H9 (cell line): ENCODE measurements at regions not wholly inside any gene's neighbourhood (a gene's known extent, or its start where the extent isn't known, plus 50 kb on each side); places are given as distances from the start of the nearest gene placed in this dataset.
"Not testable (repeated sequence)": the region's sequence is repeated elsewhere in the genome, so short reads cannot be mapped to it uniquely, and the experiment has no call there.

Source experiments
- DNase-seq: peaks from one replicate; pipeline ENCODE4 v3.0.0-alpha.2; 2017
- H2AFZ ChIP-seq: one replicate; pipeline ENCODE4 v1.6.1; 2013; ENCODE audit warnings: mild to moderate bottlenecking, low read length, control low read depth, moderate library complexity
- H2AK5ac ChIP-seq: 2 replicates; pipeline ENCODE4 v1.6.1; 2013; ENCODE audit warnings: low read length, control low read depth, mixed read lengths; ENCODE audit not compliant: insufficient read length
- H2BK120ac ChIP-seq: one replicate; pipeline ENCODE4 v1.6.1; 2013; ENCODE audit warnings: low read depth, mild to moderate bottlenecking, low read length, control low read depth, inconsistent platforms; ENCODE audit not compliant: poor library complexity, severe bottlenecking
- H2BK12ac ChIP-seq: 2 replicates; pipeline ENCODE4 v1.6.1; 2013; ENCODE audit warnings: low read length, control low read depth, mixed read lengths, low read depth; ENCODE audit not compliant: insufficient read length
- H2BK15ac ChIP-seq: 2 replicates; pipeline ENCODE4 v1.6.1; 2013; ENCODE audit warnings: low read depth, low read length, control low read depth
- H2BK20ac ChIP-seq: one replicate; pipeline ENCODE4 v1.6.1; 2013; ENCODE audit warnings: low read depth, mild to moderate bottlenecking, low read length, control low read depth, inconsistent platforms; ENCODE audit not compliant: poor library complexity, severe bottlenecking
- H2BK5ac ChIP-seq: 2 replicates; pipeline ENCODE4 v1.6.1; 2013; ENCODE audit warnings: low read length, control low read depth, mixed read lengths; ENCODE audit not compliant: insufficient read length
- H3K14ac ChIP-seq: 2 replicates; pipeline ENCODE4 v1.6.1; 2013; ENCODE audit warnings: low read length, control low read depth; ENCODE audit not compliant: insufficient read depth
- H3K18ac ChIP-seq: 2 replicates; pipeline ENCODE4 v1.6.1; 2013; ENCODE audit warnings: low read depth, mild to moderate bottlenecking, mixed read lengths, low read length, control low read depth; ENCODE audit not compliant: insufficient read length
- H3K23ac ChIP-seq: 2 replicates; pipeline ENCODE4 v1.6.1; 2013; ENCODE audit warnings: low read length, control low read depth, mixed read lengths, low read depth; ENCODE audit not compliant: insufficient read length
- H3K23me2 ChIP-seq: 2 replicates; pipeline ENCODE4 v1.6.1; 2013; ENCODE audit warnings: low read depth, mild to moderate bottlenecking, mixed read lengths, low read length, control low read depth; ENCODE audit not compliant: insufficient read length, poor library complexity, severe bottlenecking
- H3K27ac ChIP-seq: 2 replicates; pipeline ENCODE4 v1.5.1; 2013; ENCODE audit warnings: low read length, control low read depth, mixed read lengths, low read depth; ENCODE audit not compliant: insufficient read length
- H3K27me3 ChIP-seq: 2 replicates; pipeline ENCODE4 v1.6.1; 2013; ENCODE audit warnings: low read length, control low read depth, inconsistent platforms; ENCODE audit not compliant: insufficient read depth
- H3K4ac ChIP-seq: 2 replicates; pipeline ENCODE4 v1.6.1; 2013; ENCODE audit warnings: low read depth, mild to moderate bottlenecking, control low read depth, inconsistent platforms, low read length, moderate library complexity
- H3K4me1 ChIP-seq: 2 replicates; pipeline ENCODE4 v1.6.1; 2013; ENCODE audit warnings: low read length, control low read depth, inconsistent platforms; ENCODE audit not compliant: insufficient read depth
- H3K4me2 ChIP-seq: 2 replicates; pipeline ENCODE4 v1.6.1; 2013; ENCODE audit warnings: low read length, control low read depth, mixed read lengths; ENCODE audit not compliant: insufficient read length, insufficient read depth
- H3K56ac ChIP-seq: 2 replicates; pipeline ENCODE4 v1.6.1; 2013; ENCODE audit warnings: low read depth, mild to moderate bottlenecking, mixed read lengths, low read length, control low read depth; ENCODE audit not compliant: insufficient read length
- H3K79me1 ChIP-seq: 2 replicates; pipeline ENCODE4 v1.6.1; 2013; ENCODE audit warnings: low read depth, mild to moderate bottlenecking, moderate library complexity, low read length, control low read depth, inconsistent platforms; ENCODE audit not compliant: insufficient read depth, poor library complexity, severe bottlenecking
- H3K79me2 ChIP-seq: 2 replicates; pipeline ENCODE4 v1.6.1; 2013; ENCODE audit warnings: low read length, control low read depth, inconsistent platforms; ENCODE audit not compliant: insufficient read depth
- H3K9ac ChIP-seq: 2 replicates; pipeline ENCODE4 v1.6.1; 2013; ENCODE audit warnings: low read length, control low read depth, mixed read lengths; ENCODE audit not compliant: insufficient read length; ENCODE audit errors: extremely low read depth
- H3K9me3 ChIP-seq: one replicate; pipeline ENCODE4 v1.6.1; 2013; ENCODE audit warnings: low read depth, low read length, inconsistent platforms; ENCODE audit not compliant: control insufficient read depth
- H3T11ph ChIP-seq: one replicate; pipeline ENCODE4 v1.6.1; 2013; ENCODE audit warnings: mild to moderate bottlenecking, low read length, control low read depth, inconsistent platforms
- H4K20me1 ChIP-seq: one replicate; pipeline ENCODE4 v1.6.1; 2013; ENCODE audit not compliant: control insufficient read depth, insufficient read length, insufficient read depth
- H4K5ac ChIP-seq: 2 replicates; pipeline ENCODE4 v1.6.1; 2013; ENCODE audit warnings: low read depth, mild to moderate bottlenecking, mixed read lengths, low read length, control low read depth; ENCODE audit not compliant: insufficient read length
- H4K8ac ChIP-seq: replicated peaks from 2 replicates; pipeline ENCODE4 v1.6.1; 2013; ENCODE audit warnings: low read length, control low read depth, mixed read lengths, low read depth; ENCODE audit not compliant: insufficient read length
- H4K91ac ChIP-seq: 2 replicates; pipeline ENCODE4 v1.6.1; 2013; ENCODE audit warnings: low read depth, mild to moderate bottlenecking, moderate library complexity, mixed read lengths, low read length, control low read depth; ENCODE audit not compliant: insufficient read length
- H3K27ac Mint-ChIP-seq, 3 experiments: 2 replicates in 2 of 3; 3 replicates in 1 of 3; pipeline ENCODE4 v1.8.0; 2020 to 2021; ENCODE audit warnings: mixed read lengths in 3 of 3, mild to moderate bottlenecking in 1 of 3, moderate library complexity in 1 of 3
- H3K27me3 Mint-ChIP-seq: 2 replicates; pipeline ENCODE4 v1.8.0; 2021; ENCODE audit warnings: low read depth, mild to moderate bottlenecking, moderate library complexity, mixed read lengths
- H3K36me3 Mint-ChIP-seq, 3 experiments: 2 replicates in 2 of 3; 3 replicates in 1 of 3; pipeline ENCODE4 v1.8.0; 2020 to 2021; ENCODE audit warnings: low read depth in 3 of 3, mixed read lengths in 3 of 3; ENCODE audit not compliant: insufficient read depth in 1 of 3
- H3K4me1 Mint-ChIP-seq, 2 experiments: 2 replicates each; pipeline ENCODE4 v1.8.0; 2020; ENCODE audit warnings: mixed read lengths in 2 of 2
- H3K4me3 Mint-ChIP-seq, 2 experiments: 2 replicates in 1 of 2; 3 replicates in 1 of 2; pipeline ENCODE4 v1.8.0; 2020 to 2021; ENCODE audit warnings: mild to moderate bottlenecking in 2 of 2, mixed read lengths in 2 of 2, moderate library complexity in 1 of 2
- H3K9me3 Mint-ChIP-seq, 2 experiments: 2 replicates in 1 of 2; 3 replicates in 1 of 2; pipeline ENCODE4 v1.8.0; 2020; ENCODE audit warnings: mild to moderate bottlenecking in 2 of 2, mixed read lengths in 2 of 2, moderate library complexity in 1 of 2
- WGBS: extraction: QIAGEN DNeasy Blood & Tissue Kit; methylation state at CpG from one replicate; pipeline ENCODE4 v1.1.7; 2013; ENCODE audit warnings: missing lambda C conversion rate, low lambda C conversion rate, mixed read lengths; ENCODE audit not compliant: insufficient read length; ENCODE audit errors: extremely low coverage; 5-methylcytosine and 5-hydroxymethylcytosine counted together

DNA sequence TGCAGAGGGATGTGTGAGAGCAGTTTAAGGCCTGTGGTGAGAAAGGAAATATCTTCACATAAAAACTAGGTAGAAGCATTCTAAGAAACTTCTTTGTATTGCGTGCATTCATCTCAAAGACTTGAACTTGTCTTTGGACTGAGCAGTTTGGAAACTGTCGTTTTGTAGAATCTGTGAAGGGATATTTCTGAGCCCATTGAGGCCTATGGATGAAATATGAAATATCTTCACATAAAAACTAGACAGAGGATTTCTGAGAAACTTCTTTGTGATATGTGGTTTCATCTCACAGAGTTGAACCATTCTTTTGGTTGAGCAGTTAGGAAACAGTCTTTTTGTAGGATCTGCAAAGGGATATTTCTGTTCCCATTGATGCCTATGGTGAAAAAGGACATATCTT lies 3173.4 kb downstream of the TUBA3C start:
- H3T11ph ChIP-seq, H3K9ac ChIP-seq, H3K4me2 ChIP-seq, H4K91ac ChIP-seq, H3K79me1 ChIP-seq, H3K23me2 ChIP-seq, H2BK120ac ChIP-seq, H2BK12ac ChIP-seq, H3K56ac ChIP-seq, H2AK5ac ChIP-seq, H2BK20ac ChIP-seq, H3K18ac ChIP-seq, H4K5ac ChIP-seq, DNase-seq, H3K4me1 Mint-ChIP-seq, H3K79me2 ChIP-seq, H2AFZ ChIP-seq, H3K23ac ChIP-seq, H3K14ac ChIP-seq, H3K27ac Mint-ChIP-seq, H3K4ac ChIP-seq, H2BK15ac ChIP-seq, H3K27me3 Mint-ChIP-seq, H4K8ac ChIP-seq, H3K27ac ChIP-seq, H3K4me1 ChIP-seq, H4K20me1 ChIP-seq, H3K4me3 Mint-ChIP-seq, H3K27me3 ChIP-seq, H2BK5ac ChIP-seq: not testable (repeated sequence)
- WGBS: no CpG with 5 or more reads among the region's 2 CpGs
- peaks cover 14 to 33% (median 18%) of the 10 kb centered on the region in 3 experiments; a peak in 6 of 7 replicates for H3K36me3 Mint-ChIP-seq
- peaks cover 59 to 66% of the 10 kb centered on the region in 2 experiments for H3K9me3 Mint-ChIP-seq
- H3K9me3 ChIP-seq: peaks cover 59% of the 10 kb centered on the region
